Activated B cell treated with CpG ODN at 0.5 μM for 24 hours (primary cell): ENCODE measurements at regions not wholly inside any gene's neighbourhood (a gene's known extent, or its start where the extent isn't known, plus 50 kb on each side); places are given as distances from the start of the nearest gene placed in this dataset.

ENCODE experiments used
- ATAC-seq: fragments of 200-7000 bp; cut with Tn5 transposase; one replicate; pipeline ENCODE4 v1.10.0; 2021; ENCODE audit warnings: low read depth, mild to moderate bottlenecking, moderate library complexity
- CTCF ChIA-PET: fragments of 350-600 bp; sonication (Branson Sonifier 250); formaldehyde crosslinking; loops from one replicate; lab custom pipeline; 2021; ENCODE audit warnings: antibody characterized with exemption; lab: Charles Lee
- POLR2A ChIA-PET: fragments of 350-600 bp; sonication (Branson Sonifier 250); formaldehyde crosslinking; loops from one replicate; lab custom pipeline; 2021; ENCODE audit warnings: antibody characterized with exemption; lab: Charles Lee
- DNase-seq: peaks from one replicate; pipeline ENCODE4 v3.0.0; 2022
- H3K27ac Mint-ChIP-seq: one replicate; pipeline ENCODE4 v1.8.0; 2020; ENCODE audit warnings: mixed read lengths
- H3K27me3 Mint-ChIP-seq: one replicate; pipeline ENCODE4 v1.8.0; 2021; ENCODE audit warnings: mixed read lengths
- H3K36me3 Mint-ChIP-seq: one replicate; pipeline ENCODE4 v1.8.0; 2021; ENCODE audit warnings: low read depth, mixed read lengths
- H3K4me1 Mint-ChIP-seq: one replicate; pipeline ENCODE4 v1.8.0; 2021; ENCODE audit warnings: mixed read lengths
- H3K4me3 Mint-ChIP-seq: one replicate; pipeline ENCODE4 v1.8.0; 2020; ENCODE audit warnings: mild to moderate bottlenecking, mixed read lengths
- H3K9me3 Mint-ChIP-seq: one replicate; pipeline ENCODE4 v1.8.0; 2020; ENCODE audit warnings: mixed read lengths
- CTCF ChIP-seq: fragments of 200-600 bp; IDR thresholded peaks from one replicate; pipeline ENCODE4 v1.8.0; 2022; ENCODE audit warnings: antibody characterized with exemption, mild to moderate bottlenecking
- intact Hi-C: fragments of 100-400 bp; cut with micrococcal nuclease; formaldehyde crosslinking; loops from one replicate; pipeline ENCODE4 v1.15.1; 2024

DNA sequence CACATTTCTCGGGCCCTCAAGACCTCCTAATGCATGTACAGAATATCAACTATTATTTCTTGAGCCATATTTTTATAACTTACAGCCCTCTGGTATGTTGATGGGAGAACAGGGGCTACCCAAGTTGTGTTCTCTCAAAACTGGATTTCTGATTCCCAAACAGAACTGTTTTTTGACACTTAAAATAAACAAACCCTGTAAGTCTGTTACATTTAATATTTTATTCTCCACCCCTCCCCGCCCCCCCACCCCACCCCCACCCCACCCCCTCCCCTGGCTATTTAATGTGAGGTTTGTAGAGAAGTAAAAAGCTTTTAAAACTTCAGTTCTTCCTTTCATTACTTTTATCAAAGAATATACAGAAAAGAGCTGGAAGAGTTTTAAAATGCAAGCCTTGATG, 77.9 kb downstream of the FOXB2 start:
- Mint-ChIP-seq H3K9me3 (peaks cover 3% of the 10 kb centered on the region), H3K36me3 (no peaks in the 10 kb centered on the region), H3K4me3 (no peak overlapping the region), H3K27ac (no peak overlapping the region), H3K27me3 (peaks cover 12% of the 10 kb centered on the region), H3K4me1 (no peaks in the 10 kb centered on the region)
- ChIA-PET POLR2A (no interaction called here), CTCF (no interaction called here)
- intact Hi-C loops: no loop called here
- TF ChIP-seq CTCF: no peak
- DNase-seq (no peak), ATAC-seq (no peak)

- DNase-seq (no peak), ATAC-seq (no peak)
- Mint-ChIP-seq H3K4me1 (no peaks in the 10 kb centered on the region), H3K9me3 (peaks cover 11% of the 10 kb centered on the region), H3K4me3 (no peak overlapping the region), H3K36me3 (no peaks in the 10 kb centered on the region), H3K27me3 (peaks cover 13% of the 10 kb centered on the region), H3K27ac (no peak overlapping the region)
- CTCF ChIA-PET: no interaction called here
- POLR2A ChIA-PET: no interaction called here
- no peak for TF ChIP-seq CTCF
- intact Hi-C loops: no loop called here
Observed at GRCh38 chr9:77099388-77099787, 77.9 kb upstream of the VPS13A start.

DNA sequence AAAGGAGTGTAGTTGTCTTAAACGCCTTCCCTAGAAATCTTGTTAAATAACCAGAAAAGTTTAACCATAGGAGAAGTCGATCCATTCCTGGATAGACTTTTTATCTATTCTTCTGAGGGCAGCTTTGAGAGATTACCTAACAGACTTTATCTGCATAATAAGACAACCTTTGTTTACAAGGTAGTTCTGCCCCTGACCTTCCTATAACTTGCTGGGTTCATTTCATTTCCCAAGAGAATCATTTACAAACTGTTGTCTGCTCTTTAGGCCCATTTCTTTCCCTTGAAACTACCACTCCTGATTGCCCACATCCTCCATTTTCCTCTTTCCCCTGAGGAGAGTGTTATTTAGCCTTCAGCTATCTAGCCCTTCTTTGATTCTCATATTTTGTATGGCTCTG, 65.9 kb upstream of the VPS13A start:
- Mint-ChIP-seq H3K9me3 (no peaks in the 10 kb centered on the region), H3K4me3 (no peak overlapping the region), H3K4me1 (no peaks in the 10 kb centered on the region), H3K36me3 (no peaks in the 10 kb centered on the region), H3K27me3 (peaks cover 11% of the 10 kb centered on the region), H3K27ac (no peak overlapping the region)
- ChIA-PET POLR2A (no interaction called here), CTCF (no interaction called here)
- no peak for ATAC-seq
- intact Hi-C loops: no loop called here
- no peak for DNase-seq
- no peak for TF ChIP-seq CTCF

DNA sequence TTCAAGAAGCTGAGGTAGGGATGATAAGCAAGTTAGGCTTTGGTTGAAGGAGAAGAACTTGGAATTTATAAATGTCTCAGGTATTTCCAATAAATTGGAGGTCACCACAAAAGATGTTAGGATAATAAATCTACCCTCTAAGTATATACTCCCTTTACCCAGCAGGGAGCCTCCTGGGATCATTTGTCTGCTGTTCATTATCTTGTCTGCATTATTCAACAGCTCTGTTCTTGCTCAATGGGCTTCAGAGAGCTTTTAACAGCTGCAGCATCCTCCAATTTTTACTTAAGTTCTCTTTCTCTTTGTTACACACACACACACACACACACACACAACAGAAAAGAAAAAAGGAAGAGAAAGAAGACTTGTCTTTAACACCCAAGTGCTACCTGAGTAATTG, 51.7 kb upstream of the VPS13A start:
- H3K27ac Mint-ChIP-seq: no peak overlapping the region
- DNase-seq: no peak
- H3K27me3 Mint-ChIP-seq: peaks cover 4% of the 10 kb centered on the region
- no peaks in the 10 kb centered on the region for H3K9me3 Mint-ChIP-seq
- ATAC-seq: no peak
- ChIA-PET CTCF (no interaction called here), POLR2A (no interaction called here)
- TF ChIP-seq CTCF: no peak
- intact Hi-C loops: no loop called here
- H3K4me1 Mint-ChIP-seq: no peaks in the 10 kb centered on the region
- H3K4me3 Mint-ChIP-seq: no peak overlapping the region
- H3K36me3 Mint-ChIP-seq: no peaks in the 10 kb centered on the region

DNA sequence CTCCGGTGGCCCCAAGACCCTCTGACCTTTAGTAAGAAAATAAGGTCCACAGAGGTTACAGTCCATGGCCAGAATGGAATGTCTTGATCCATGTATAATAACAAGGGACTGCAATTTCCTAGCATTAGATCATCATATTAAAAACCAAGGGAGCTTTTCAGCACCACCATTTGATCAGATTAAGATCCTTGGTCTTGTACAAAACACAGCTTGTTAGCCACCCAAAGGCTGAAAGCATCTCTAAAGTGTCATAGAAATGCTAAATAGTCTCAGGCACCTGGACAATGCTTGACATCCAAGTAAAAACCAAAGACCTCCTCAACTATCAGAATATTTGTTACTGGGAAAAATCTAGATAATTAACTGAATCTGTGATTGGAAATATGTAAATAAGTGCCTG, 50.3 kb upstream of the VPS13A start:
- intact Hi-C loops: no loop called here
- Mint-ChIP-seq H3K27me3 (peaks cover 7% of the 10 kb centered on the region), H3K4me1 (no peaks in the 10 kb centered on the region), H3K9me3 (no peaks in the 10 kb centered on the region), H3K36me3 (no peaks in the 10 kb centered on the region), H3K27ac (no peak overlapping the region), H3K4me3 (no peak overlapping the region)
- ATAC-seq: no peak
- ChIA-PET POLR2A (no interaction called here), CTCF (interaction anchor here (1.0 kb wide), 1 partner anchor 21 kb away, joined by 3 read pairs; no protein-coding TSS in a partner anchor)
- no peak for TF ChIP-seq CTCF
- no peak for DNase-seq
